ENCODE measurements at regions not wholly inside any gene's neighbourhood (a gene's known extent, or its start where the extent isn't known, plus 50 kb on each side); places are given as distances from the start of the nearest gene placed in this dataset.

GRCh38 chr18:67705748-67706147 is 189.2 kb upstream of the DSEL start:
- 66 to 67% methylated on average over 2 of the region's 2 CpGs for WGBS, 2 donors (ENCODE audit: low coverage in 1 of 2)
- H3K4me3 ChIP-seq = no peak overlapping the region
- TF ChIP-seq CTCF (IDR thresholded peaks at IDR 0.05) (no peak), POLR2AphosphoS5 (IDR thresholded peaks at IDR 0.05) (no peak), POLR2A (IDR thresholded peaks at IDR 0.05) (no peak), EP300 (IDR thresholded peaks at IDR 0.05) (no peak)
- no peaks in the 10 kb centered on the region for H3K9me3 ChIP-seq
- no peaks in the 10 kb centered on the region for H3K4me1 ChIP-seq
- H3K27me3 ChIP-seq = no peaks in the 10 kb centered on the region
- no peaks in the 10 kb centered on the region for H3K36me3 ChIP-seq
- no peak for ATAC-seq
- H3K27ac ChIP-seq = no peak overlapping the region

GRCh38 chr18:67695684-67696083 is 179.2 kb upstream of the DSEL start:
- no peak overlapping the region for H3K4me3 ChIP-seq
- WGBS, 2 donors (ENCODE audit: low coverage in 1 of 2) = 86 to 100% methylated on average over 1 of the region's 1 CpG

GRCh38 chr18:67694787-67695186 is 178.3 kb upstream of the DSEL start:
- Histone ChIP-seq H3K9me3 (peaks cover 0 to 6% (median 0%) of the 10 kb centered on the region in 3 donors), H3K27me3 (no peaks in the 10 kb centered on the region), H3K36me3 (no peaks in the 10 kb centered on the region), H3K4me3 (no peak overlapping the region), H3K4me1 (no peaks in the 10 kb centered on the region), H3K27ac (no peak overlapping the region)
- 22 to 57% methylated on average over 2 of the region's 2 CpGs for WGBS, 2 donors (ENCODE audit: low coverage in 1 of 2)
- TF ChIP-seq EP300 (IDR thresholded peaks at IDR 0.05) = no peak
- no peak for ATAC-seq

More at GRCh38 chr18:67695684-67696083, 179.2 kb upstream of the DSEL start:
- no peak for ATAC-seq
- TF ChIP-seq CTCF (IDR thresholded peaks at IDR 0.05) (no peak), EP300 (IDR thresholded peaks at IDR 0.05) (no peak), POLR2A (IDR thresholded peaks at IDR 0.05) (no peak), POLR2AphosphoS5 (IDR thresholded peaks at IDR 0.05) (no peak)
- H3K27ac ChIP-seq = no peak overlapping the region
- no peaks in the 10 kb centered on the region for H3K27me3 ChIP-seq
- H3K9me3 ChIP-seq = peaks cover 0 to under 1% (median 0%) of the 10 kb centered on the region in 3 donors
- H3K4me1 ChIP-seq = no peaks in the 10 kb centered on the region
- no peaks in the 10 kb centered on the region for H3K36me3 ChIP-seq

- 67 to 76% methylated on average over 3 to 4 of the region's 4 CpGs for WGBS, 2 donors (ENCODE audit: low coverage in 1 of 2)
Measured at GRCh38 chr18:67692811-67693210, 176.3 kb upstream of the DSEL start.

GRCh38 chr18:67682516-67682915 is 166.0 kb upstream of the DSEL start:
- H3K9me3 ChIP-seq = no peaks in the 10 kb centered on the region
- H3K36me3 ChIP-seq = no peaks in the 10 kb centered on the region
- no peak for TF ChIP-seq POLR2AphosphoS5 (IDR thresholded peaks at IDR 0.05)
- H3K4me1 ChIP-seq = no peaks in the 10 kb centered on the region
- no peak overlapping the region for H3K4me3 ChIP-seq
- 94% methylated on average over 1 of the region's 1 CpG; no CpG with 5 or more reads in 1 of the 2 donors for WGBS, 2 donors (ENCODE audit: low coverage in 1 of 2)
- no peak overlapping the region for H3K27ac ChIP-seq
- ATAC-seq = no peak
- H3K27me3 ChIP-seq = no peaks in the 10 kb centered on the region

More at GRCh38 chr18:67692811-67693210, 176.3 kb upstream of the DSEL start:
- H3K4me1 ChIP-seq = no peaks in the 10 kb centered on the region
- peaks cover 0 to 6% (median 0%) of the 10 kb centered on the region in 3 donors for H3K9me3 ChIP-seq
- TF ChIP-seq POLR2AphosphoS5 (IDR thresholded peaks at IDR 0.05) = no peak
- TF ChIP-seq EP300 (IDR thresholded peaks at IDR 0.05) = no peak
- no peak for TF ChIP-seq POLR2A (IDR thresholded peaks at IDR 0.05)
- TF ChIP-seq CTCF (IDR thresholded peaks at IDR 0.05) = no peak
- H3K27ac ChIP-seq = no peak overlapping the region
- H3K4me3 ChIP-seq = no peak overlapping the region
- ATAC-seq = no peak
- no peaks in the 10 kb centered on the region for H3K36me3 ChIP-seq
- no peaks in the 10 kb centered on the region for H3K27me3 ChIP-seq

- Histone ChIP-seq H3K36me3 (no peaks in the 10 kb centered on the region), H3K4me1 (no peaks in the 10 kb centered on the region), H3K9me3 (no peaks in the 10 kb centered on the region), H3K4me3 (no peak overlapping the region), H3K27me3 (no peaks in the 10 kb centered on the region), H3K27ac (no peak overlapping the region)
- TF ChIP-seq POLR2AphosphoS5 (IDR thresholded peaks at IDR 0.05) (no peak), CTCF (IDR thresholded peaks at IDR 0.05) (no peak), EP300 (IDR thresholded peaks at IDR 0.05) (no peak)
- ATAC-seq = no peak
- WGBS, 2 donors (ENCODE audit: low coverage in 1 of 2) = 86 to 96% methylated on average over 3 of the region's 3 CpGs
Measured at GRCh38 chr18:67677489-67677888, 161.0 kb upstream of the DSEL start.
